OCI-LY1 (cell line): ENCODE measurements at regions not wholly inside any gene's neighbourhood (a gene's known extent, or its start where the extent isn't known, plus 50 kb on each side); places are given as distances from the start of the nearest gene placed in this dataset.

Experiments
- H2AFZ ChIP-seq: fragments of 200-600 bp; sonication (generic), shearing (Covaris generic); 2 replicates; pipeline ENCODE4 v1.6.0; 2014; ENCODE audit warnings: antibody characterized with exemption, mild to moderate bottlenecking, low read length
- H3F3A ChIP-seq: fragments of 200-600 bp; sonication (generic), shearing (Covaris generic); 2 replicates; pipeline ENCODE4 v1.6.0; 2014; ENCODE audit warnings: mild to moderate bottlenecking, antibody characterized with exemption, low read length, moderate library complexity; ENCODE audit not compliant: insufficient read depth
- H3K27ac ChIP-seq: fragments of 200-600 bp; sonication (generic); 2 replicates; pipeline ENCODE4 v1.5.1; 2014; ENCODE audit warnings: low read length, mixed run types, mild to moderate bottlenecking, low read depth; ENCODE audit not compliant: poor library complexity, severe bottlenecking
- H3K27me3 ChIP-seq: fragments of 200-600 bp; sonication (generic); 2 replicates; pipeline ENCODE4 v1.6.0; 2014; ENCODE audit warnings: antibody characterized with exemption, mild to moderate bottlenecking, low read length, moderate library complexity; ENCODE audit not compliant: insufficient read depth
- H3K36me3 ChIP-seq: fragments of 200-600 bp; sonication (generic); 2 replicates; pipeline ENCODE4 v1.6.1; 2014; ENCODE audit warnings: mild to moderate bottlenecking, antibody characterized with exemption, low read length, moderate library complexity, mixed read lengths; ENCODE audit not compliant: insufficient read depth
- H3K4me1 ChIP-seq: fragments of 200-600 bp; sonication (generic); 2 replicates; pipeline ENCODE4 v1.5.1; 2014; ENCODE audit warnings: mild to moderate bottlenecking, low read length, moderate library complexity; ENCODE audit not compliant: insufficient read depth, severe bottlenecking
- H3K4me2 ChIP-seq: fragments of 200-600 bp; sonication (generic), shearing (Covaris generic); 2 replicates; pipeline ENCODE4 v1.6.1; 2014; ENCODE audit warnings: low read length
- H3K4me3 ChIP-seq: fragments of 200-600 bp; sonication (generic); 2 replicates; pipeline ENCODE4 v1.5.1; 2014; ENCODE audit warnings: low read length, low read depth, mild to moderate bottlenecking, mixed read lengths; ENCODE audit not compliant: poor library complexity, severe bottlenecking
- H3K79me2 ChIP-seq: fragments of 200-600 bp; shearing (Covaris generic); 2 replicates; pipeline ENCODE4 v1.6.1; 2016; ENCODE audit warnings: mixed run types, low read length, mixed read lengths; ENCODE audit not compliant: insufficient read depth
- H3K9ac ChIP-seq: fragments of 200-600 bp; sonication (generic), shearing (Covaris generic); 2 replicates; pipeline ENCODE4 v1.6.1; 2014; ENCODE audit warnings: mild to moderate bottlenecking, low read length, mixed read lengths
- H3K9me2 ChIP-seq: fragments of 200-600 bp; sonication (generic), shearing (Covaris generic); 2 replicates; pipeline ENCODE4 v1.6.1; 2014; ENCODE audit warnings: low read depth, mild to moderate bottlenecking, low read length, mixed read lengths
- H3K9me3 ChIP-seq: fragments of 200-600 bp; shearing (Covaris generic); 2 replicates; pipeline ENCODE4 v1.6.1; 2014; ENCODE audit warnings: low read length, mixed read lengths
- H4K20me1 ChIP-seq: fragments of 200-600 bp; sonication (generic), shearing (Covaris generic); 2 replicates; pipeline ENCODE4 v1.6.0; 2016; ENCODE audit warnings: mild to moderate bottlenecking, low read length; ENCODE audit not compliant: insufficient read depth
- EZH2 ChIP-seq: fragments of 200-600 bp; sonication (generic), shearing (Covaris generic); IDR thresholded peaks from 2 replicates; pipeline ENCODE4 v1.8.0; 2017; ENCODE audit warnings: borderline replicate concordance, mixed run types, mild to moderate bottlenecking, antibody characterized with exemption, low read length, moderate library complexity, mixed read lengths
- TF ChIP-seq, protein P1 (sequence below): fragments of 200-600 bp; sonication (generic), shearing (Covaris generic); IDR thresholded peaks from 2 replicates; pipeline ENCODE4 v1.5.1; 2017; ENCODE audit warnings: mild to moderate bottlenecking, antibody characterized with exemption, low read length, moderate library complexity, mixed read lengths

DNA sequence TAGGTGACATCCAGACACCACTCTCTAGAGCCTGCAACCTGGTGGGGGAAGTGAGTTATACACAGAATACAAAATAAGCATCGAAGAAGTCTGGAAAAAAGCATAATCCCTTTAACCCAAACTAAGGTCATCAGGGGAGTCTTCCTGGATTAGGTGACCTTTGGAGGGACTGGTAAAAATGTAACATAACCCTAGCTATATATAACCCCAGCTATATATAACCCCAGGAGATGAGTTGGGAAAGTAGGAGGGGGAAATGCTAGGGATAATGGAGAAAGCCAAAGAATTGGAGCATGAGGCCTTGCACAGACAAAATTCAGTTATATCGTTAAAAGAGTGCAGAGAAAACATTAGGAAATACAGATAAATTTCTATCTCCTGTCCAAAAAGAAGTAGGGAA is 164.8 kb downstream of the QRSL1 start:
- H3K9me3 ChIP-seq, result no peaks in the 10 kb centered on the region
- H3K36me3 ChIP-seq, result no peaks in the 10 kb centered on the region
- no peak overlapping the region for H3K9ac ChIP-seq
- no peaks in the 10 kb centered on the region for H3F3A ChIP-seq
- no peaks in the 10 kb centered on the region for H3K79me2 ChIP-seq
- H4K20me1 ChIP-seq, result no peaks in the 10 kb centered on the region
- H3K4me1 ChIP-seq, result peaks cover 28% of the 10 kb centered on the region
- H3K27me3 ChIP-seq, result no peaks in the 10 kb centered on the region
- H3K4me3 ChIP-seq, result no peak overlapping the region
- H2AFZ ChIP-seq, result no peak overlapping the region
- no peak overlapping the region for H3K4me2 ChIP-seq
- TF ChIP-seq EZH2, result no peak
- TF ChIP-seq, protein P1, sequence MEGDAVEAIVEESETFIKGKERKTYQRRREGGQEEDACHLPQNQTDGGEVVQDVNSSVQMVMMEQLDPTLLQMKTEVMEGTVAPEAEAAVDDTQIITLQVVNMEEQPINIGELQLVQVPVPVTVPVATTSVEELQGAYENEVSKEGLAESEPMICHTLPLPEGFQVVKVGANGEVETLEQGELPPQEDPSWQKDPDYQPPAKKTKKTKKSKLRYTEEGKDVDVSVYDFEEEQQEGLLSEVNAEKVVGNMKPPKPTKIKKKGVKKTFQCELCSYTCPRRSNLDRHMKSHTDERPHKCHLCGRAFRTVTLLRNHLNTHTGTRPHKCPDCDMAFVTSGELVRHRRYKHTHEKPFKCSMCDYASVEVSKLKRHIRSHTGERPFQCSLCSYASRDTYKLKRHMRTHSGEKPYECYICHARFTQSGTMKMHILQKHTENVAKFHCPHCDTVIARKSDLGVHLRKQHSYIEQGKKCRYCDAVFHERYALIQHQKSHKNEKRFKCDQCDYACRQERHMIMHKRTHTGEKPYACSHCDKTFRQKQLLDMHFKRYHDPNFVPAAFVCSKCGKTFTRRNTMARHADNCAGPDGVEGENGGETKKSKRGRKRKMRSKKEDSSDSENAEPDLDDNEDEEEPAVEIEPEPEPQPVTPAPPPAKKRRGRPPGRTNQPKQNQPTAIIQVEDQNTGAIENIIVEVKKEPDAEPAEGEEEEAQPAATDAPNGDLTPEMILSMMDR, result no peak
- no peak overlapping the region for H3K27ac ChIP-seq
- H3K9me2 ChIP-seq, result no peaks in the 10 kb centered on the region

DNA sequence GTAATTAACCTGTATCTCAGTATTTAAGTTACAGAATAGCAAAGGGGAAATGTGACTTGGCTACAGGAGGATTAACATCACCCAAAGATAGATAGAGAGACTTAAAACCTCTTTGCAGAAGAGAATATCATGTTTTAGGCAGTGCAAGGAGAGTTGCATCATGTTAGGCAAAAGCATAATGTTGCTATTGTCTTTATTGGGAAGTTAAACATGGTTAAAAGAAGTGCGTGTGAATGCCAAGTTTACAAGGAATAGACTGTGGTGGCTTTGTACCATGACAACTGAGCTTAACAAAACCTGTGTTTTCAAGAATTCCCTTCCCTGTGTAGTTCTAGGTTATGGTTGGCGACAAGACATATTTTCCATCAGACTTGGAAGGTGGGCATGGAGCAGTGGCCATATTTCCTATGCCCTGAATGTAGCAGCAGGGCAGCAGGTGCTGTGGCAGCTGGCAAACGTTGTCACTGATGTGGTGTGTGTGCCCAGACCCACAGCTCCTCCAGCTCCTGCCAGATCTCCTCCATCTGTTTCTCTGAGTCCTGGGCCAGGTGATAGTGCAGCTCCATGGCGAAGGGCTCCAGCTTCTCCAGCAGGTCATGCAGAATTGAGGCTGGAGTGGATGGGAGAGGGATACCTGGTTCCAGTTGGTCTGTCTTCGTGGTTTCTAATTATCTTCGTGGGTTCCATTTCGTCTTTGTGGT is 163.3 kb downstream of the QRSL1 start:
- Histone ChIP-seq H3K4me3 (no peak overlapping the region), H3K9ac (no peak overlapping the region), H3F3A (no peaks in the 10 kb centered on the region), H4K20me1 (no peaks in the 10 kb centered on the region), H3K4me1 (peaks cover 14% of the 10 kb centered on the region), H3K27me3 (no peaks in the 10 kb centered on the region), H3K79me2 (no peaks in the 10 kb centered on the region), H3K27ac (no peak overlapping the region), H3K4me2 (no peak overlapping the region), H3K9me3 (no peaks in the 10 kb centered on the region), H3K9me2 (no peaks in the 10 kb centered on the region), H3K36me3 (no peaks in the 10 kb centered on the region), H2AFZ (no peak overlapping the region)
- no peak for TF ChIP-seq EZH2
- TF ChIP-seq, protein P1, result no peak

DNA sequence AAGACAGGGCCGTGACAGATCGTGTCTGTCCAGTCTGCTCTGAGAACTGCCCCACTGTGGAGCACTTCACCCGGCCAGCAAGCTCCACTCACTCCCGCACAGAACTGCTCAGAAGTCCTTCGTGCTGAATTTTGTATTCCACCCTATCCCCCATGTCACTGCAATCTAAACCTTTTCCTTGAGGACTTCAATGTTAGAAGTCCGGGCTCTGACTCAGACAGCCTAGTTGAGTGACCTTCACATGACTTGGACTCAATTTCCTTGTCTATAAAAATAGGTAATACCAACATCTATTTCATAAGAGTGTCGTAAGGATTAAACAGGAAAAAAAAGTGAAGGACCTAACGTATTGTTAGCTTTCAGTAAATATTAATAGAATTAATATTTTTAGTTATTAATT is 161.6 kb downstream of the QRSL1 start:
- H3K79me2 ChIP-seq, result no peaks in the 10 kb centered on the region
- H3K9ac ChIP-seq, result no peak overlapping the region
- H4K20me1 ChIP-seq, result no peaks in the 10 kb centered on the region
- peaks cover 15% of the 10 kb centered on the region for H3K4me1 ChIP-seq
- no peaks in the 10 kb centered on the region for H3F3A ChIP-seq
- TF ChIP-seq, protein P1, result no peak
- TF ChIP-seq EZH2, result no peak
- no peak overlapping the region for H3K27ac ChIP-seq
- H3K9me2 ChIP-seq, result no peaks in the 10 kb centered on the region
- no peak overlapping the region for H3K4me2 ChIP-seq
- no peak overlapping the region for H2AFZ ChIP-seq
- no peak overlapping the region for H3K4me3 ChIP-seq
- H3K36me3 ChIP-seq, result no peaks in the 10 kb centered on the region
- no peaks in the 10 kb centered on the region for H3K9me3 ChIP-seq
- H3K27me3 ChIP-seq, result no peaks in the 10 kb centered on the region
